OCI-LY3 (cell line): ENCODE measurements at regions not wholly inside any gene's neighbourhood (a gene's known extent, or its start where the extent isn't known, plus 50 kb on each side); places are given as distances from the start of the nearest gene placed in this dataset.
"Not testable (repeated sequence)": the region's sequence is repeated elsewhere in the genome, so short reads cannot be mapped to it uniquely, and the experiment has no call there.

Source experiments
- H2AFZ ChIP-seq: fragments of 200-600, 300-600 bp; shearing (Covaris generic); 2 replicates; pipeline ENCODE4 v1.6.0; 2014; ENCODE audit warnings: antibody characterized with exemption, low read depth, low read length
- H3K27ac ChIP-seq: fragments of 200-600, 300-600 bp; sonication (generic); 2 replicates; pipeline ENCODE4 v1.5.1; 2014; ENCODE audit warnings: mild to moderate bottlenecking, low read length, moderate library complexity, mixed read lengths
- H3K27me3 ChIP-seq: fragments of 200-600, 300-600 bp; sonication (generic); 2 replicates; pipeline ENCODE4 v1.6.1; 2014; ENCODE audit warnings: low read depth, low read length, mixed read lengths
- H3K36me3 ChIP-seq: fragments of 200-600, 300-600 bp; sonication (generic); replicated peaks from 2 replicates; pipeline ENCODE3; 2014; ENCODE audit warnings: low read depth, low read length, mixed read lengths
- H3K4me1 ChIP-seq: fragments of 300-600, 200-600 bp; sonication (generic); 2 replicates; pipeline ENCODE4 v1.6.1; 2014; ENCODE audit warnings: low read length, mixed read lengths
- H3K4me2 ChIP-seq: fragments of 200-600, 300-600 bp; sonication (generic); 2 replicates; pipeline ENCODE4 v1.6.1; 2014; ENCODE audit warnings: low read length, mixed read lengths
- H3K4me3 ChIP-seq: fragments of 300-600, 200-600 bp; sonication (generic); 2 replicates; pipeline ENCODE4 v1.5.1; 2014; ENCODE audit warnings: antibody characterized with exemption, mild to moderate bottlenecking, low read length, moderate library complexity
- H3K79me2 ChIP-seq: fragments of 300-600, 200-600 bp; shearing (Covaris generic); 2 replicates; pipeline ENCODE4 v1.6.1; 2014; ENCODE audit warnings: mild to moderate bottlenecking, low read length, mixed read lengths
- H3K9ac ChIP-seq: fragments of 300-600, 200-600 bp; shearing (Covaris generic); 2 replicates; pipeline ENCODE4 v1.6.0; 2014; ENCODE audit warnings: mild to moderate bottlenecking, low read length, moderate library complexity
- H3K9me3 ChIP-seq: fragments of 200-600, 300-600 bp; shearing (Covaris generic); 2 replicates; pipeline ENCODE4 v1.6.1; 2014; ENCODE audit warnings: low read length, mixed read lengths; ENCODE audit not compliant: insufficient read depth
- H4K20me1 ChIP-seq: fragments of 200-600, 300-600 bp; sonication (generic); 2 replicates; pipeline ENCODE4 v1.6.1; 2016; ENCODE audit warnings: low read length, mixed read lengths; ENCODE audit not compliant: insufficient read depth
- CTCF ChIP-seq: fragments of 200-600, 300-600 bp; sonication (generic); IDR thresholded peaks from 2 replicates; pipeline ENCODE4 v1.5.1; 2014; ENCODE audit warnings: antibody characterized with exemption, low read length, low read depth
- EZH2phosphoT487 ChIP-seq: fragments of 200-600 bp; shearing (Covaris generic); IDR thresholded peaks from 2 replicates; pipeline ENCODE4 v1.6.1; 2018; ENCODE audit warnings: antibody characterized with exemption, mixed run types, low read depth

DNA sequence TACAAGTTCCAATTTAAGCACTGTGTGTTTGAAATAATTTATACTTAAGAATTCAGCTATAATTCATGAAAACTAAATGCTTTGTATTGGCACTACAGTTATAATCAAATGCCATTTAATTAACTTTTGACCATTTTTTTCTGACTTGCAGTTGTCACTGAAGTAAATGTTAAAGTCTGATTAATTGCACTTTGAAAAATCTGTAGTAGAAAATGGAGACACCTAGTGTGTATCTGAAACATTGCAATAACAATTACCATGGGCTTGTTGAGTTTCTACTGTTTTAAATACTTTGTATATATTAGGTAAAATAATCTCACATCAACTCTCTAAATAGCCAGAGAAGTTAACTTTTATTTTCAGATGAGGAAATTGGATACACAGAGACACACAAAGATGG is 458.6 kb upstream of the FSIP2 start:
- Histone ChIP-seq H3K4me1 (peaks cover 3% of the 10 kb centered on the region), H3K36me3 (no peaks in the 10 kb centered on the region), H3K4me3 (no peak overlapping the region), H3K9ac (no peak overlapping the region), H3K4me2 (no peak overlapping the region), H3K27ac (no peak overlapping the region), H4K20me1 (no peaks in the 10 kb centered on the region), H3K79me2 (no peaks in the 10 kb centered on the region), H3K27me3 (no peaks in the 10 kb centered on the region), H3K9me3 (no peaks in the 10 kb centered on the region), H2AFZ (no peak overlapping the region)
- TF ChIP-seq EZH2phosphoT487 (no peak), CTCF (peak; percentile 78)

DNA sequence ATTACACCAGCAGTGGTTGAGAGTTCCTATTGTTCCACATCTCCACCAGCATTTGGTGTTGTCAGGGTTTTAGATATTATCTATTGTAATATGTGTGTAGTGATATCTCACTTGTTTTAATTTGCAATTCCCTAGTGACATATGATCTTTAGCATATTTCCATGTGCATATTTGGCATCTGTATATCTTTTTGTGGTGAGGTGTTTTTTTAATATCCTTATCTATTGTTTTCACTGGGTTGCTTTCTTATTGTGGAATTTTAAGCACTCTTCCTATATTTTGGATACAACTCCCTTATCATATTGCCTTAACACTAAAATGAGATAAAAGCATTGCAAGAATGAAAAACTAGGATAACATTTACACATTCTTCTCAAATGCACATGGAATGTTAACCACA is 453.9 kb upstream of the FSIP2 start:
- no peak overlapping the region for H3K4me2 ChIP-seq
- H4K20me1 ChIP-seq, result no peaks in the 10 kb centered on the region
- no peak overlapping the region for H3K4me3 ChIP-seq
- no peaks in the 10 kb centered on the region for H3K4me1 ChIP-seq
- no peak overlapping the region for H3K9ac ChIP-seq
- H3K27ac ChIP-seq, result no peak overlapping the region
- no peak overlapping the region for H2AFZ ChIP-seq
- H3K36me3 ChIP-seq, result no peaks in the 10 kb centered on the region
- H3K79me2 ChIP-seq, result no peaks in the 10 kb centered on the region
- H3K9me3 ChIP-seq, result no peaks in the 10 kb centered on the region
- TF ChIP-seq EZH2phosphoT487, result no peak
- no peak for TF ChIP-seq CTCF
- H3K27me3 ChIP-seq, result no peaks in the 10 kb centered on the region

DNA sequence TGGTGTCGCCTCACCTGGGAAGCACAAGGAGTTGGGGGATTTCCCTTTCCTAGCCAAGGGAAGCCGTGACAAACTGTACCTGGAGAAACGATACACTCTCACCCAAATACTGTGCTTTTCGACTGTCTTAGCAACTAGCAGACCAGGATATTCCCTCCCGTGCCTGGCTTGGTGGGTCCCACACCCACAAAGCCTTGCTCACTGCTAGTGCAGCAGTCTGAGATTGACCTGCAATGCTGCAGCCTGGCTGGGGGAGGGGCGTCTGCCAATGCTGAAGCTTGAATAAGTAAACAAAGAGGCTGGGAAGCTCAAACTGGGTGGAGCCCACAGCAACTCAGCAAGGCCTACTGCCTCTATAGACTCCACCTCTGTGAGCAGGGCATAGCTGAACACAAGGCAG is 448.6 kb upstream of the FSIP2 start:
- H2AFZ ChIP-seq, H3K9ac ChIP-seq, H3K27ac ChIP-seq, H3K27me3 ChIP-seq, H3K9me3 ChIP-seq, H3K79me2 ChIP-seq, H3K36me3 ChIP-seq, H3K4me1 ChIP-seq, H4K20me1 ChIP-seq, H3K4me2 ChIP-seq, H3K4me3 ChIP-seq: not testable (repeated sequence)

- TF ChIP-seq EZH2phosphoT487 (no peak), CTCF (peak; percentile 78)
- H3K4me1 ChIP-seq, result no peaks in the 10 kb centered on the region
- no peaks in the 10 kb centered on the region for H4K20me1 ChIP-seq
- H2AFZ ChIP-seq, result 0 out of 2 replicates have a peak overlapping the region, but pooled peaks have one; percentile 56
- H3K9me3 ChIP-seq, result no peaks in the 10 kb centered on the region
- H3K79me2 ChIP-seq, result no peaks in the 10 kb centered on the region
- H3K9ac ChIP-seq, result no peak overlapping the region
- no peaks in the 10 kb centered on the region for H3K36me3 ChIP-seq
- no peak overlapping the region for H3K27ac ChIP-seq
- H3K4me3 ChIP-seq, result no peak overlapping the region
- H3K27me3 ChIP-seq, result no peaks in the 10 kb centered on the region
- H3K4me2 ChIP-seq, result peak overlapping the region; percentile 46
These were observed 447.5 kb upstream of the FSIP2 start for GRCh38 chr2:185291035-185291647.
